Hepatocyte (in vitro differentiated cells): ENCODE measurements at regions not wholly inside any gene's neighbourhood (a gene's known extent, or its start where the extent isn't known, plus 50 kb on each side); places are given as distances from the start of the nearest gene placed in this dataset.

ENCODE experiments used
- CTCF ChIP-seq: fragments of 200-600 bp; sonication (generic); IDR thresholded peaks from 2 replicates; pipeline ENCODE4 v1.5.1; 2016; ENCODE audit warnings: antibody characterized with exemption, mild to moderate bottlenecking; ENCODE audit not compliant: poor library complexity
- EZH2 ChIP-seq: fragments of 200-600 bp; sonication (generic); IDR thresholded peaks from 2 replicates; pipeline ENCODE4 v1.6.1; 2016; ENCODE audit warnings: antibody characterized with exemption, mild to moderate bottlenecking, borderline replicate concordance
- EZH2phosphoT487 ChIP-seq: fragments of 200-600 bp; sonication (generic); IDR thresholded peaks from one replicate; pipeline ENCODE4 v1.6.1; 2018; ENCODE audit warnings: antibody characterized with exemption, mild to moderate bottlenecking, low read depth, moderate library complexity; ENCODE audit not compliant: unreplicated experiment, severe bottlenecking

GRCh38 chr20:50417484-50418235 lies 92.5 kb upstream of the PTPN1 start:
- TF ChIP-seq CTCF (no peak), EZH2 (no peak), EZH2phosphoT487 (no peak)
